AG09319 (cell line): ENCODE measurements at regions not wholly inside any gene's neighbourhood (a gene's known extent, or its start where the extent isn't known, plus 50 kb on each side); places are given as distances from the start of the nearest gene placed in this dataset.

ENCODE experiments used
- DNase-seq: peaks from one replicate; pipeline ENCODE4 v3.0.0-alpha.2; 2010; ENCODE audit warnings: low read depth; ENCODE audit errors: extremely low read depth
- CTCF ChIP-seq: IDR thresholded peaks from 2 replicates; pipeline ENCODE4 v1.5.1; 2011; ENCODE audit warnings: low read depth, mild to moderate bottlenecking, inconsistent platforms, low read length, moderate library complexity

- DNase-seq, result no peak
- no peak for TF ChIP-seq CTCF
Observed at GRCh38 chr17:33628500-33629346, 335.6 kb upstream of the ASIC2 start.

GRCh38 chr17:33633446-33633845, 340.4 kb upstream of the ASIC2 start:
- no peak for TF ChIP-seq CTCF
- DNase-seq, result no peak

DNA sequence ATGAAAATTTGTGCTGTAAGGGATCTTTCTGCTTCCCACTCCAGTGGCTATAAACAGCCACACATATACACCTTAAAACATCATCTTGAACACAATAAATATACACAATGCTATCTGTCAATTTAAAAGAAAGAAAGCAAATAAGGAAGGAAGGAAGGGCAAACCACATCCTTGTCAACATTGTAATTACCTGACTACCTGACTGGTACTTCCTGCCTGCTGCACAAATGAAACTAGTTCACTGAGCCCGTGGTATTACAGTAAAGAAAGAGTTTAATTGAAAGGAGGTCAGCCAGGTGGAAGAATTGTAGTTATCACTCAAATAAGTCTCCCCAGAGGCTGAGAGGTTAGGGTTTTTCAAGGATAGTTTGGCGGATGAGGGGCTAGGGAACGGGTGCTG, 344.4 kb upstream of the ASIC2 start:
- no peak for DNase-seq
- no peak for TF ChIP-seq CTCF

- no peak for TF ChIP-seq CTCF
- no peak for DNase-seq
Observed at GRCh38 chr17:33639103-33639880, 346.2 kb upstream of the ASIC2 start.

- DNase-seq, result no peak
- no peak for TF ChIP-seq CTCF
Observed at GRCh38 chr17:33640629-33641028, 347.5 kb upstream of the ASIC2 start.

DNA sequence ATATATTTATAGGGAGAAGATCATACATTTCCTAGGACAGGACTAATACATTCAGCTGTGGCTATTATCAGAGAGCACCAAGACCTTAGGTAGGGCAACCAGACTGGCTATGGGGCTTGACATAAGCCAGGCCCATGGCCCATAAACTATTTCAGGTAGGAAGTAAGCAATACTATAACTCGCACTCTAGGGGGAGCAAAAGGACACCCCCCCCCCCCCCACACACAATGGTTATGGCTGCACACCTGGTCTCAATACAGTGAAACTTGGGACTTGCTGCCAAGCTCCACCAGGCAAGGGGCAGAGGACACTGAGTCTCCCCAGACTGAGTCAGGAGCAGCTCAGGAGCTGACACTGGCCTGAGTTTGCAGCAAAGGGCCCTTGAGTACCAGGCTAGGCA, 348.9 kb upstream of the ASIC2 start:
- TF ChIP-seq CTCF, result no peak
- DNase-seq, result no peak

- no peak for DNase-seq
- TF ChIP-seq CTCF, result no peak; the same call in 1 of the 2 replicates
Observed at GRCh38 chr17:33647956-33648355, 354.9 kb upstream of the ASIC2 start.
